HEK293T (cell line): ENCODE measurements at regions not wholly inside any gene's neighbourhood (a gene's known extent, or its start where the extent isn't known, plus 50 kb on each side); places are given as distances from the start of the nearest gene placed in this dataset.

Experiments
- CTCF ChIA-PET: fragments of 350-600 bp; formaldehyde crosslinking; extraction: SDS; loops from one replicate; lab custom pipeline; 2021; ENCODE audit warnings: antibody characterized with exemption, inconsistent platforms; lab: Yijun Ruan, JAX
- POLR2A ChIA-PET: fragments of 350-600 bp; formaldehyde crosslinking; extraction: SDS; loops from one replicate; lab custom pipeline; 2020; ENCODE audit warnings: antibody characterized with exemption, inconsistent platforms; lab: Yijun Ruan, JAX
- DNase-seq: peaks from one replicate; pipeline ENCODE4 v3.0.0; 2012; ENCODE audit warnings: mixed read lengths; ENCODE audit errors: extremely low spot score
- ARNT ChIP-seq: fragments of 450-650 bp; IDR thresholded peaks from 2 replicates; pipeline ENCODE4 v1.6.1; 2017; ENCODE audit warnings: mild to moderate bottlenecking
- BHLHE40 ChIP-seq: fragments of 450-650 bp; IDR thresholded peaks from 2 replicates; pipeline ENCODE4 v1.6.1; 2016; ENCODE audit warnings: mild to moderate bottlenecking, moderate library complexity, borderline replicate concordance
- CTBP1 ChIP-seq: fragments of 450-650 bp; IDR thresholded peaks from 2 replicates; pipeline ENCODE4 v1.6.1; 2016; ENCODE audit warnings: borderline replicate concordance
- ELF4 ChIP-seq: fragments of 450-650 bp; IDR thresholded peaks from 2 replicates; pipeline ENCODE4 v1.6.1; 2017; ENCODE audit warnings: antibody characterized with exemption
- FOXA1 ChIP-seq: fragments of 450-650 bp; IDR thresholded peaks from 2 replicates; pipeline ENCODE4 v1.6.1; 2016; ENCODE audit warnings: mild to moderate bottlenecking
- FOXK2 ChIP-seq: fragments of 450-650 bp; IDR thresholded peaks from 2 replicates; pipeline ENCODE4 v1.6.1; 2016; ENCODE audit warnings: mild to moderate bottlenecking
- FOXM1 ChIP-seq: fragments of 450-650 bp; IDR thresholded peaks from 2 replicates; pipeline ENCODE4 v1.6.1; 2017; ENCODE audit warnings: mild to moderate bottlenecking, borderline replicate concordance
- HDGF ChIP-seq: fragments of 450-650 bp; IDR thresholded peaks from 2 replicates; pipeline ENCODE4 v1.6.1; 2017; ENCODE audit warnings: antibody characterized with exemption, borderline replicate concordance
- L3MBTL2 ChIP-seq: fragments of 450-650 bp; conservative IDR thresholded peaks from 2 replicates; pipeline ENCODE4 v1.6.1; 2016; ENCODE audit warnings: mild to moderate bottlenecking
- LEF1 ChIP-seq: fragments of 450-650 bp; IDR thresholded peaks from 2 replicates; pipeline ENCODE4 v1.6.1; 2017; ENCODE audit warnings: mild to moderate bottlenecking, borderline replicate concordance
- NFRKB ChIP-seq: fragments of 450-650 bp; IDR thresholded peaks from 2 replicates; pipeline ENCODE4 v1.6.1; 2016; ENCODE audit warnings: mild to moderate bottlenecking, moderate library complexity
- PKNOX1 ChIP-seq: fragments of 450-650 bp; IDR thresholded peaks from 2 replicates; pipeline ENCODE4 v1.6.1; 2016
- SP1 ChIP-seq: fragments of 450-650 bp; IDR thresholded peaks from 2 replicates; pipeline ENCODE4 v1.6.1; 2017
- SUZ12 ChIP-seq: fragments of 450-650 bp; IDR thresholded peaks from 2 replicates; pipeline ENCODE4 v1.6.1; 2016; ENCODE audit warnings: mild to moderate bottlenecking
- TARDBP ChIP-seq: fragments of 450-650 bp; IDR thresholded peaks from 2 replicates; pipeline ENCODE4 v1.6.1; 2016
- ZNF384 ChIP-seq: fragments of 450-650 bp; IDR thresholded peaks from 2 replicates; pipeline ENCODE4 v1.6.1; 2016

GRCh38 chr20:6426287-6426891 lies 303.6 kb upstream of the FERMT1 start:
- TF ChIP-seq LEF1 (no peak), CTBP1 (no peak), NFRKB (no peak)
- ChIA-PET CTCF (no interaction called here), POLR2A (no interaction called here)
- no peak for DNase-seq

GRCh38 chr20:6421321-6422248 lies 298.8 kb upstream of the FERMT1 start:
- ChIA-PET CTCF (no interaction called here), POLR2A (no interaction called here)
- TF ChIP-seq BHLHE40, result no peak
- no peak for TF ChIP-seq NFRKB
- no peak for TF ChIP-seq FOXA1
- no peak for TF ChIP-seq FOXK2
- TF ChIP-seq ARNT, result no peak
- no peak for DNase-seq

- ChIA-PET POLR2A (no interaction called here), CTCF (interaction anchor here (0.5 to 0.7 kb wide), 2 partner anchors 185 to 208 kb away, joined by 3 read pairs; no protein-coding TSS in a partner anchor)
- DNase-seq, result no peak
- TF ChIP-seq CTBP1, result no peak
- TF ChIP-seq SUZ12, result no peak
- no peak for TF ChIP-seq BHLHE40
- no peak for TF ChIP-seq PKNOX1
- no peak for TF ChIP-seq ELF4
Observed at GRCh38 chr20:6420336-6420735, 297.5 kb upstream of the FERMT1 start.

- DNase-seq, result no peak
- TF ChIP-seq BHLHE40, result no peak
- TF ChIP-seq ZNF384, result no peak
- no peak for TF ChIP-seq ELF4
- no peak for TF ChIP-seq ARNT
- TF ChIP-seq FOXA1, result no peak
- no peak for TF ChIP-seq FOXM1
- no peak for TF ChIP-seq SUZ12
- no peak for TF ChIP-seq HDGF
- TF ChIP-seq TARDBP, result no peak
- TF ChIP-seq PKNOX1, result no peak
- TF ChIP-seq FOXK2, result no peak
- TF ChIP-seq SP1, result no peak
- TF ChIP-seq LEF1, result no peak
- no peak for TF ChIP-seq NFRKB
- no peak for TF ChIP-seq L3MBTL2
- TF ChIP-seq CTBP1, result no peak
- ChIA-PET POLR2A (no interaction called here), CTCF (no interaction called here)
Observed at GRCh38 chr20:6418732-6419131, 295.9 kb upstream of the FERMT1 start.

- ChIA-PET POLR2A (no interaction called here), CTCF (no interaction called here)
- no peak for DNase-seq
- TF ChIP-seq HDGF (no peak), TARDBP (no peak), BHLHE40 (no peak), SUZ12 (no peak), NFRKB (no peak), FOXA1 (no peak), PKNOX1 (no peak), ELF4 (no peak)
Observed at GRCh38 chr20:6416371-6416770, 293.5 kb upstream of the FERMT1 start.

GRCh38 chr20:6411651-6412050 lies 288.8 kb upstream of the FERMT1 start:
- DNase-seq, result no peak
- no peak for TF ChIP-seq TARDBP
- ChIA-PET CTCF (no interaction called here), POLR2A (no interaction called here)

- TF ChIP-seq ARNT (no peak), ZNF384 (no peak)
- ChIA-PET POLR2A (no interaction called here), CTCF (no interaction called here)
- no peak for DNase-seq
Observed at GRCh38 chr20:6410721-6411120, 287.9 kb upstream of the FERMT1 start.
